Keratinocyte (primary cell): ENCODE measurements at regions not wholly inside any gene's neighbourhood (a gene's known extent, or its start where the extent isn't known, plus 50 kb on each side); places are given as distances from the start of the nearest gene placed in this dataset.

Experiments used
- DNase-seq: peaks from one replicate; pipeline ENCODE4 v3.0.0-alpha.2; 2011; ENCODE audit warnings: low read depth, missing footprints, low spot score
- FAIRE-seq: peaks from 2 replicates; lab custom pipeline; 2011; peaks lifted over from hg19 to GRCh38; lab: Jason Lieb, UNC
- H2AFZ ChIP-seq: 2 replicates; pipeline ENCODE4 v1.6.0; 2012; ENCODE audit warnings: low read length, control low read depth, inconsistent platforms; ENCODE audit not compliant: control insufficient read depth
- H3K27ac ChIP-seq: 2 replicates; pipeline ENCODE4 v1.5.1; 2011; ENCODE audit warnings: low read length; ENCODE audit not compliant: control insufficient read depth, insufficient read depth
- H3K27me3 ChIP-seq: 3 replicates; pipeline ENCODE4 v1.6.0; 2011; ENCODE audit warnings: low read length; ENCODE audit not compliant: control insufficient read depth, insufficient read depth; ENCODE audit errors: extremely low read depth
- H3K36me3 ChIP-seq, 2 experiments: 2 replicates in 1 of 2; 3 replicates in 1 of 2; pipeline ENCODE4 v1.5.1; 2011; ENCODE audit warnings: low read length in 2 of 2, mild to moderate bottlenecking in 1 of 2; ENCODE audit not compliant: control insufficient read depth in 2 of 2, insufficient read depth in 2 of 2; ENCODE audit errors: extremely low read depth in 1 of 2
- H3K4me1 ChIP-seq: 3 replicates; pipeline ENCODE4 v1.5.1; 2011; ENCODE audit warnings: low read length; ENCODE audit not compliant: control insufficient read depth, insufficient read depth; ENCODE audit errors: extremely low read depth
- H3K4me2 ChIP-seq: 3 replicates; pipeline ENCODE4 v1.6.0; 2011; ENCODE audit warnings: low read depth, low read length; ENCODE audit not compliant: control insufficient read depth, insufficient read depth; ENCODE audit errors: extremely low read depth
- H3K4me3 ChIP-seq, 3 experiments: fragments of 200-600 bp in 1 of 3; sonication (generic) in 1 of 3; 2 replicates in 2 of 3; 3 replicates in 1 of 3; pipeline ENCODE4 v1.5.1; 2011 to 2016; ENCODE audit warnings: low read length in 3 of 3, mild to moderate bottlenecking in 3 of 3, control low read depth in 2 of 3, inconsistent platforms in 1 of 3, low read depth in 1 of 3, mixed read lengths in 1 of 3, mixed run types in 1 of 3, moderate library complexity in 1 of 3; ENCODE audit not compliant: control insufficient read depth in 2 of 3, insufficient read depth in 2 of 3; ENCODE audit errors: extremely low read depth in 1 of 3
- H3K79me2 ChIP-seq: 2 replicates; pipeline ENCODE4 v1.6.0; 2012; ENCODE audit warnings: low read length; ENCODE audit not compliant: control insufficient read depth, insufficient read depth
- H3K9ac ChIP-seq: 3 replicates; pipeline ENCODE4 v1.6.0; 2011; ENCODE audit warnings: low read length; ENCODE audit not compliant: control insufficient read depth, insufficient read depth; ENCODE audit errors: extremely low read depth
- H3K9me1 ChIP-seq: 3 replicates; pipeline ENCODE4 v1.6.0; 2011; ENCODE audit warnings: low read length; ENCODE audit not compliant: control insufficient read depth, insufficient read depth; ENCODE audit errors: extremely low read depth
- H3K9me3 ChIP-seq: 2 replicates; pipeline ENCODE4 v1.5.1; 2012; ENCODE audit warnings: low read depth, low read length; ENCODE audit not compliant: control insufficient read depth
- H4K20me1 ChIP-seq: 3 replicates; pipeline ENCODE4 v1.6.0; 2011; ENCODE audit warnings: low read length; ENCODE audit not compliant: control insufficient read depth, insufficient read depth; ENCODE audit errors: extremely low read depth
- CTCF ChIP-seq, 3 experiments: IDR thresholded peaks in 1 of 3; conservative IDR thresholded peaks in 1 of 3; optimal IDR thresholded peaks in 1 of 3; 2 replicates in 2 of 3; 3 replicates in 1 of 3; pipeline versions ENCODE3 to v1.5.1; 2011; ENCODE audit warnings: low read length in 3 of 3, mild to moderate bottlenecking in 3 of 3, moderate library complexity in 2 of 3, control low read depth in 1 of 3, inconsistent platforms in 1 of 3; ENCODE audit not compliant: insufficient read depth in 2 of 3; ENCODE audit errors: extremely low read depth in 1 of 3
- EZH2 ChIP-seq: IDR thresholded peaks from one replicate; pipeline ENCODE4 v1.6.1; 2012; ENCODE audit warnings: inconsistent platforms, mild to moderate bottlenecking, low read length, moderate library complexity
- dilution Hi-C: fragments of 300-500 bp; cut with MboI; formaldehyde crosslinking; loops from one replicate; pipeline ENCODE4 v1.7.0; 2020; ENCODE audit warnings: low sequenced_read_pairs; ENCODE audit not compliant: extremely low pct_ligation_motif_present

GRCh38 chr3:124246376-124246775 lies 254.5 kb upstream of the ROPN1 start:
- Histone ChIP-seq H3K4me3 (no peak overlapping the region), H3K27ac (no peak overlapping the region), H4K20me1 (no peaks in the 10 kb centered on the region), H3K9me3 (no peaks in the 10 kb centered on the region), H3K4me2 (no peak overlapping the region), H3K4me1 (peaks cover 28% of the 10 kb centered on the region), H3K36me3 (no peaks in the 10 kb centered on the region), H3K27me3 (peaks cover 3% of the 10 kb centered on the region), H2AFZ (no peak overlapping the region), H3K9ac (no peak overlapping the region), H3K79me2 (no peaks in the 10 kb centered on the region), H3K9me1 (no peaks in the 10 kb centered on the region)
- TF ChIP-seq EZH2 (no peak), CTCF (optimal IDR thresholded peaks at IDR 0.05 in 1 of 3, IDR thresholded peaks at IDR 0.05 in 1 of 3, conservative IDR thresholded peaks at IDR 0.05 in 1 of 3; ENCODE audit: extremely low read depth in 1 of 3, insufficient read depth in 2 of 3, low read length in 3 of 3) (no peak)
- no peak for DNase-seq
- no peak for FAIRE-seq
- dilution Hi-C loops: no loop called here

- Histone ChIP-seq H3K4me3 (no peak overlapping the region), H3K4me2 (no peak overlapping the region), H3K36me3 (no peaks in the 10 kb centered on the region), H2AFZ (no peak overlapping the region), H3K79me2 (no peaks in the 10 kb centered on the region), H3K27ac (no peak overlapping the region), H4K20me1 (no peaks in the 10 kb centered on the region), H3K9ac (no peak overlapping the region), H3K9me3 (no peaks in the 10 kb centered on the region), H3K27me3 (no peaks in the 10 kb centered on the region), H3K9me1 (no peaks in the 10 kb centered on the region), H3K4me1 (peaks cover 28% of the 10 kb centered on the region)
- DNase-seq: no peak
- dilution Hi-C loops: no loop called here
- FAIRE-seq: peak; percentile 32
- TF ChIP-seq EZH2 (no peak), CTCF (optimal IDR thresholded peaks at IDR 0.05 in 1 of 3, IDR thresholded peaks at IDR 0.05 in 1 of 3, conservative IDR thresholded peaks at IDR 0.05 in 1 of 3; ENCODE audit: extremely low read depth in 1 of 3, insufficient read depth in 2 of 3, low read length in 3 of 3) (peak; percentile 61 to 67 (median 62))
Observed at GRCh38 chr3:124246949-124247348, 255.0 kb upstream of the ROPN1 start.
